H1 (cell line): ENCODE measurements at regions not wholly inside any gene's neighbourhood (a gene's known extent, or its start where the extent isn't known, plus 50 kb on each side); places are given as distances from the start of the nearest gene placed in this dataset.

Source experiments
- CTCF ChIA-PET: fragments of 300-600 bp; sonication (Branson Sonifier 250); formaldehyde crosslinking; loops from one replicate; lab custom pipeline; 2021; ENCODE audit not compliant: partially characterized antibody; lab: Charles Lee
- POLR2A ChIA-PET: fragments of 300-600 bp; sonication (Branson Sonifier 250); formaldehyde crosslinking; loops from one replicate; lab custom pipeline; 2021; ENCODE audit warnings: inconsistent platforms; ENCODE audit not compliant: partially characterized antibody; lab: Charles Lee
- DNase-seq, 2 experiments: peaks; one replicate each; pipeline versions ENCODE4 v3.0.0 to v3.0.0-alpha.2; 2010 to 2022; ENCODE audit warnings: low spot score in 2 of 2, low read depth in 1 of 2, mixed read lengths in 1 of 2
- FAIRE-seq: peaks from 2 replicates; lab custom pipeline; 2011; peaks lifted over from hg19 to GRCh38; lab: Jason Lieb, UNC
- H2AFZ ChIP-seq: 2 replicates; pipeline ENCODE4 v1.8.1; 2012; ENCODE audit warnings: low read length, inconsistent platforms
- H2AK5ac ChIP-seq: 2 replicates; pipeline ENCODE4 v1.6.1; 2013; ENCODE audit warnings: low read depth, low read length
- H2BK120ac ChIP-seq: replicated peaks from 2 replicates; pipeline ENCODE3; 2013; ENCODE audit warnings: low read depth, low read length, inconsistent platforms
- H2BK12ac ChIP-seq: 2 replicates; pipeline ENCODE4 v1.6.1; 2013; ENCODE audit warnings: low read depth, low read length
- H2BK15ac ChIP-seq: 2 replicates; pipeline ENCODE4 v1.6.1; 2013; ENCODE audit warnings: low read length
- H2BK20ac ChIP-seq: 2 replicates; pipeline ENCODE4 v1.6.1; 2013; ENCODE audit warnings: low read length
- H2BK5ac ChIP-seq: 2 replicates; pipeline ENCODE4 v1.6.1; 2013; ENCODE audit warnings: low read depth, low read length
- H3K14ac ChIP-seq: 2 replicates; pipeline ENCODE4 v1.6.1; 2013; ENCODE audit warnings: inconsistent platforms; ENCODE audit not compliant: insufficient read length
- H3K18ac ChIP-seq: 2 replicates; pipeline ENCODE4 v1.6.1; 2013; ENCODE audit warnings: low read length; ENCODE audit errors: extremely low read depth
- H3K23ac ChIP-seq: 2 replicates; pipeline ENCODE4 v1.6.1; 2013; ENCODE audit warnings: inconsistent platforms; ENCODE audit not compliant: insufficient read length
- H3K23me2 ChIP-seq: 2 replicates; pipeline ENCODE4 v1.6.1; 2013; ENCODE audit warnings: low read depth, low read length
- H3K27ac ChIP-seq: 2 replicates; pipeline ENCODE4 v1.6.1; 2011; ENCODE audit warnings: low read depth, low read length, inconsistent platforms
- H3K27me3 ChIP-seq, 4 experiments: replicated peaks in 1 of 4; 1 replicate in 1 of 4; 2 replicates in 3 of 4; pipeline versions ENCODE4 v1.6.1 to v1.8.1; 2011 to 2013; ENCODE audit warnings: low read length in 3 of 4, mild to moderate bottlenecking in 3 of 4, inconsistent platforms in 2 of 4, mixed read lengths in 2 of 4, moderate library complexity in 1 of 4; ENCODE audit not compliant: control insufficient read depth in 3 of 4, insufficient read depth in 3 of 4; ENCODE audit errors: extremely low read depth in 1 of 4
- H3K36me3 ChIP-seq, 4 experiments: 2 replicates each; pipeline versions ENCODE4 v1.6.1 to v1.8.1; 2011 to 2013; ENCODE audit warnings: mild to moderate bottlenecking in 4 of 4, low read length in 3 of 4, moderate library complexity in 2 of 4, control low read depth in 1 of 4, inconsistent platforms in 1 of 4; ENCODE audit not compliant: insufficient read depth in 4 of 4, control insufficient read depth in 2 of 4
- H3K4ac ChIP-seq: replicated peaks from 2 replicates; pipeline ENCODE3; 2013; ENCODE audit warnings: low read length, low read depth, mixed read lengths, inconsistent platforms; ENCODE audit not compliant: insufficient read length
- H3K4me1 ChIP-seq, 4 experiments: replicated peaks in 1 of 4; 1 replicate in 1 of 4; 2 replicates in 3 of 4; pipeline versions ENCODE4 v1.6.1 to v1.8.1; 2011 to 2013; ENCODE audit warnings: low read length in 3 of 4, inconsistent platforms in 2 of 4, mixed read lengths in 1 of 4; ENCODE audit not compliant: insufficient read depth in 4 of 4, control insufficient read depth in 3 of 4
- H3K4me2 ChIP-seq, 2 experiments: 2 replicates each; pipeline versions ENCODE4 v1.6.1 to v1.8.1; 2011 to 2013; ENCODE audit warnings: low read depth in 2 of 2, low read length in 2 of 2, control low read depth in 1 of 2, inconsistent platforms in 1 of 2, mild to moderate bottlenecking in 1 of 2; ENCODE audit not compliant: insufficient read depth in 1 of 2
- H3K4me3 ChIP-seq, 4 experiments: fragments of 200-600, 300-600 bp in 1 of 4; sonication (generic), shearing (Covaris generic), sonication (Bioruptor Twin) in 1 of 4; 2 replicates each; pipeline versions ENCODE4 v1.5.1 to v1.8.1; 2011 to 2016; ENCODE audit warnings: low read length in 4 of 4, low read depth in 3 of 4, control low read depth in 2 of 4, inconsistent platforms in 2 of 4, mild to moderate bottlenecking in 2 of 4, mixed read lengths in 1 of 4, moderate library complexity in 1 of 4; ENCODE audit not compliant: insufficient read depth in 2 of 4; ENCODE audit errors: extremely low read depth in 1 of 4
- H3K56ac ChIP-seq: replicated peaks from 2 replicates; pipeline ENCODE3; 2013; ENCODE audit warnings: low read depth, mild to moderate bottlenecking, mixed read lengths, low read length, inconsistent platforms; ENCODE audit not compliant: insufficient read length
- H3K79me1 ChIP-seq: 2 replicates; pipeline ENCODE4 v1.6.1; 2013; ENCODE audit warnings: low read depth, low read length, control low read depth
- H3K79me2 ChIP-seq, 2 experiments: 2 replicates each; pipeline versions ENCODE4 v1.6.1 to v1.8.1; 2012 to 2013; ENCODE audit warnings: low read length in 2 of 2, mild to moderate bottlenecking in 2 of 2, inconsistent platforms in 1 of 2; ENCODE audit not compliant: insufficient read depth in 2 of 2, control insufficient read depth in 1 of 2
- H3K9ac ChIP-seq, 4 experiments: replicated peaks in 1 of 4; 1 replicate in 1 of 4; 2 replicates in 3 of 4; pipeline versions ENCODE4 v1.6.1 to v1.8.1; 2011 to 2013; ENCODE audit warnings: low read depth in 3 of 4, low read length in 3 of 4, control low read depth in 2 of 4, mild to moderate bottlenecking in 2 of 4, moderate library complexity in 2 of 4, inconsistent platforms in 1 of 4; ENCODE audit errors: extremely low read depth in 1 of 4
- H3K9me3 ChIP-seq, 2 experiments: 2 replicates each; pipeline versions ENCODE4 v1.6.1 to v1.8.1; 2012 to 2013; ENCODE audit warnings: mild to moderate bottlenecking in 2 of 2, moderate library complexity in 2 of 2, control low read depth in 1 of 2, inconsistent platforms in 1 of 2, low read depth in 1 of 2, low read length in 1 of 2, mixed read lengths in 1 of 2; ENCODE audit not compliant: insufficient read depth in 2 of 2
- H4K20me1 ChIP-seq, 2 experiments: replicated peaks in 1 of 2; 2 replicates each; pipeline versions ENCODE3 to v1.8.1; 2011 to 2013; ENCODE audit warnings: inconsistent platforms in 2 of 2, low read length in 2 of 2, mild to moderate bottlenecking in 1 of 2; ENCODE audit not compliant: insufficient read depth in 2 of 2, control insufficient read depth in 1 of 2
- H4K5ac ChIP-seq: 2 replicates; pipeline ENCODE4 v1.6.1; 2013; ENCODE audit warnings: low read length, low read depth, mixed read lengths, inconsistent platforms; ENCODE audit not compliant: insufficient read length
- H4K8ac ChIP-seq: 2 replicates; pipeline ENCODE4 v1.8.0; 2013; ENCODE audit warnings: mild to moderate bottlenecking, moderate library complexity, low read length, inconsistent platforms; ENCODE audit not compliant: insufficient read depth; ENCODE audit errors: extremely low read depth
- H4K91ac ChIP-seq: replicated peaks from 2 replicates; pipeline ENCODE3; 2013; ENCODE audit warnings: low read length, mixed read lengths, inconsistent platforms; ENCODE audit not compliant: insufficient read length
- BACH1 ChIP-seq: IDR thresholded peaks from 2 replicates; pipeline ENCODE4 v1.6.1; 2012; ENCODE audit warnings: low read length, improper control_type of control experiment
- BCL11A ChIP-seq, 2 experiments: IDR thresholded peaks; one replicate each; pipeline ENCODE4 v1.6.1; 2011; ENCODE audit warnings: low read depth in 2 of 2, low read length in 2 of 2, mild to moderate bottlenecking in 2 of 2
- CHD2 ChIP-seq: IDR thresholded peaks from 2 replicates; pipeline ENCODE4 v1.6.1; 2012; ENCODE audit warnings: low read length, improper control_type of control experiment
- E2F6 ChIP-seq: IDR thresholded peaks from 2 replicates; pipeline ENCODE4 v1.6.1; 2012; ENCODE audit warnings: inconsistent platforms
- GABPA ChIP-seq: IDR thresholded peaks from 2 replicates; pipeline ENCODE4 v1.6.1; 2011; ENCODE audit warnings: mild to moderate bottlenecking, low read length, moderate library complexity, borderline replicate concordance; ENCODE audit not compliant: insufficient read depth
- KDM4A ChIP-seq: IDR thresholded peaks from one replicate; pipeline ENCODE4 v1.7.1; 2012; ENCODE audit warnings: low read depth, mild to moderate bottlenecking, moderate library complexity, low read length, inconsistent platforms; ENCODE audit not compliant: severe bottlenecking
- POLR2AphosphoS5 ChIP-seq: IDR thresholded peaks from 2 replicates; pipeline ENCODE4 v1.6.1; 2011; ENCODE audit warnings: low read depth, low read length
- RFX5 ChIP-seq: IDR thresholded peaks from 2 replicates; pipeline ENCODE4 v1.6.1; 2011; ENCODE audit warnings: low read depth, low read length, improper control_type of control experiment, borderline replicate concordance
- RNF2 ChIP-seq: fragments of 200-900, 300-1000 bp; sonication (generic); IDR thresholded peaks from 2 replicates; pipeline ENCODE4 v1.7.1; 2016; ENCODE audit warnings: borderline replicate concordance, low read depth, mild to moderate bottlenecking, antibody characterized with exemption, low read length; ENCODE audit not compliant: poor library complexity, severe bottlenecking; ENCODE audit errors: missing control alignments
- SUZ12 ChIP-seq: fragments of 200-600 bp; sonication (generic); IDR thresholded peaks from 2 replicates; pipeline ENCODE4 v1.6.1; 2012; ENCODE audit warnings: mild to moderate bottlenecking, inconsistent platforms, low read length, moderate library complexity, mixed read lengths
- WGBS, 2 experiments: shearing (Covaris generic) in 1 of 2; methylation state at CpG; one replicate each; pipeline versions ENCODE4 v1.1.6 to v1.1.7; 2013 to 2015; ENCODE audit warnings: low lambda C conversion rate in 2 of 2, mixed read lengths in 2 of 2, inconsistent platforms in 1 of 2, low coverage in 1 of 2, missing lambda C conversion rate in 1 of 2; ENCODE audit not compliant: insufficient replicate concordance in 2 of 2, insufficient coverage in 1 of 2, insufficient read length in 1 of 2; ENCODE audit errors: extremely low coverage in 1 of 2, missing lambda C conversion rate in 1 of 2; 5-methylcytosine and 5-hydroxymethylcytosine counted together

- Histone ChIP-seq H3K4ac (no peak overlapping the region), H2BK12ac (no peak overlapping the region), H3K27ac (no peak overlapping the region), H4K91ac (no peak overlapping the region), H2AK5ac (no peak overlapping the region), H3K79me2 (no peaks in the 10 kb centered on the region), H3K18ac (no peak overlapping the region), H4K5ac (no peak overlapping the region), H3K14ac (no peak overlapping the region), H3K36me3 (no peaks in the 10 kb centered on the region), H3K9me3 (no peaks in the 10 kb centered on the region), H3K4me3 (no peak overlapping the region), H3K4me1 (no peaks in the 10 kb centered on the region), H3K23me2 (no peaks in the 10 kb centered on the region), H3K9ac (no peak overlapping the region), H3K23ac (no peak overlapping the region), H2BK5ac (no peak overlapping the region), H3K56ac (no peak overlapping the region), H3K4me2 (no peak overlapping the region), H4K20me1 (no peaks in the 10 kb centered on the region), H2BK120ac (no peak overlapping the region), H4K8ac (no peak overlapping the region), H2AFZ (no peak overlapping the region), H2BK15ac (no peak overlapping the region), H2BK20ac (no peak overlapping the region), H3K79me1 (no peaks in the 10 kb centered on the region), H3K27me3 (no peaks in the 10 kb centered on the region; a peak in 2 of 7 replicates)
- TF ChIP-seq SUZ12 (no peak), KDM4A (no peak), GABPA (no peak), E2F6 (no peak), BACH1 (no peak), RFX5 (no peak), CHD2 (no peak), POLR2AphosphoS5 (no peak), BCL11A (IDR thresholded peaks at IDR 0.05; ENCODE audit: low read depth in 2 of 2, low read length in 2 of 2) (no peak), RNF2 (no peak)
- no peak for DNase-seq
- WGBS, 2 experiments: 90% methylated on average over 7 of the region's 7 CpGs; no CpG with 5 or more reads in 1 of the 2 experiments
- no peak for FAIRE-seq
- POLR2A ChIA-PET: no interaction called here
- CTCF ChIA-PET: interaction anchor here (0.6 to 10.4 kb wide), 22 partner anchors 10 to 326 kb away, joined by 3 to 137 read pairs (median 6); partner anchors contain the start of gene OLFM1
Measured at GRCh38 chr9:135410421-135410820, 69.2 kb upstream of the PPP1R26 start.
